HG03280 (cell line): ENCODE measurements at regions not wholly inside any gene's neighbourhood (a gene's known extent, or its start where the extent isn't known, plus 50 kb on each side); places are given as distances from the start of the nearest gene placed in this dataset.
"Not testable (repeated sequence)": the region's sequence is repeated elsewhere in the genome, so short reads cannot be mapped to it uniquely, and the experiment has no call there.

Source experiments
- ATAC-seq: cut with Tn5 transposase; IDR thresholded peaks from one replicate; pipeline ENCODE4 v1.9.1; 2021; ENCODE audit warnings: mild to moderate bottlenecking, moderate library complexity; ENCODE audit not compliant: unreplicated experiment

DNA sequence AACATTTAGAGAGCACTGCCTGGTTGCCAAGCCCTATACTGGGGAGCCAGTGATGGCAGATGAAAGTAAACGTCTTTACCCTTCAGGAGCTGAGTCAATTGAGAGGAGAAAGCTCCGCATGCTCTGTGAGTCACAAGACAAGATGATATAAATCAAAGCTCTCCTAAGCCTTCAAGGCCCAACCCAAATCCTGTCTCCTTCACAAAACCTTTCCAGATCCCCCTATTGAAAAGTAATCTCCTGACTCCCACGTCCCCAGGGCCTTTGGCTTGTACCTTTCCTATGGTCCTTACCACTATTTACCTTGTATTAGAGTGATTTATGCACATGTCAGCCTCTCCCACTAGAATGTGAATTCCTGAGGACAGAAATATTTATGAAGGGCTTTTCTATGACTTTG, 230.1 kb upstream of the TENM4 start:
- no peak for ATAC-seq

DNA sequence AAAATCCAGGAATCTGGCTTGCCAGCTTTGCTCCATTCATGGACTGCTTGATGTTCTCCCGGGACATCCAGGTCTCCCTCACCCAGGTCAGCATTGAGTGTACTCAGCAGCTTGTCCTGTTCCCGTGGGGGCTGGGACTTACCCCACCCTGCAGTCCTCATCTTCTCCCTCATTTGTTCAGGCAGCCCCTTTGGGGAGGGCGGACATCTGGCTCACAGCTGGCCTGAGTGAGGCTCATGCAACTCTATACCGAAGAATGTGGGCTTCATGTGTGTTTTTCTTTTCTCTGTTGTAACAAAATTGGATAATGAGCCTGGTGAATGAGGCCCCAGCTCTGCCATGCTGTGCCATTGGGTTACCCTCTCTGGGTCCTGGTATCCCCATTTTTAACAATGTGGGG, 227.7 kb upstream of the TENM4 start:
- ATAC-seq = no peak

DNA sequence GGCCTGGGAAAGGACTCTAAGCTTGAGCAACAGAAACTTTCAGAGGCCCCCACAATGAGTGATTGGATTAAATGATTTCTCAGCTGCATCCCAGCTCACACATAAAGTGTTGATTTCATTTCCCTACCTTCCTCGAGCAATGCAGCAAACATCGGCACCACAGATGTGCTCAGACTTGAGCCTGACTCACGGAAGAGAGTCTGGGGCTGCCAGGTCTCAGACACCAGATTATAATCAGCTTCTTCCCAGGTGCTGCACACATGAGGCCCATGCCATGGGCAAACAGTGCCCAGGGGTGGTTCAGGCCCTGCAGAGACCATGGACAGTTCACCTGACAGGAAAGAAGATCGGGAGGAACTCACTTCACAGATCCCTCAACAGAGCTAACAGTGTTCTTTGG, 226.6 kb upstream of the TENM4 start:
- ATAC-seq = no peak

DNA sequence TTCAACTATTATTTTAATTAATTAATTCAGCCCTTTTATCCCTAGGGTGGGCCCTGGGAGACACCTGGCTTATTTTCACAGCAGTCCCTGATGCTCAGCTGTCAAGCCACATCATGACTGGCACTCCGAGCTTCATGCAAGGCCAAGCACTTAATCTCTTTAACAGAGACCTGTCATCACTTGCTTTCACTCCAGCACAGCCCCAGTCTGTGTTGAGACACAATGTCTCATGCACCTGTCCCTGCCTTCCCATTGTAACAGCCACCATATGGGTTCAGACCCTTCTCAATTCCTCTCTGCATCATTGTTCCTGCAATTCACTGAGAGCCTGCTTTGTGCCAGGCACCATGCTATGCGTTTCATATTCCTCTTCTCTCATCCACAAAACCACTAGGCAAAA, 222.2 kb upstream of the TENM4 start:
- ATAC-seq = no peak

DNA sequence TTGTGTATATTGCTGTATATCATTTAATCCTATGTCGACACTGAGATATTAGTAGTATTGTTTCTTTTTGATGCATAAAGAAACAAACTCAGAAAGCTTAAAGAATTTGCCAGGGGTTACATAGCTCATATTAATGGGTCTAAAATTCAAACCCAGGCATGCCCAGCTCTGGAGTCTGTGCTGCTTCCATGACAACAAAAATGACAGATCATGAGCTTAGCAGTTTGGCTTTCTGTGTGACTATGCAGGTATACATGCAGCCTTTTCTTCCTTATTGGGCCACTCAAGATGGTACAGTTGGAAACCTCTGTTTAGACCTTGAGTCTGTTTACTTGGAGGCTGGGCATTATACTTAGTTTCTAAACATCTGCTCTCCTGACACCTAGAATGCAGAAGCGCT, 220.5 kb upstream of the TENM4 start:
- ATAC-seq = no peak

DNA sequence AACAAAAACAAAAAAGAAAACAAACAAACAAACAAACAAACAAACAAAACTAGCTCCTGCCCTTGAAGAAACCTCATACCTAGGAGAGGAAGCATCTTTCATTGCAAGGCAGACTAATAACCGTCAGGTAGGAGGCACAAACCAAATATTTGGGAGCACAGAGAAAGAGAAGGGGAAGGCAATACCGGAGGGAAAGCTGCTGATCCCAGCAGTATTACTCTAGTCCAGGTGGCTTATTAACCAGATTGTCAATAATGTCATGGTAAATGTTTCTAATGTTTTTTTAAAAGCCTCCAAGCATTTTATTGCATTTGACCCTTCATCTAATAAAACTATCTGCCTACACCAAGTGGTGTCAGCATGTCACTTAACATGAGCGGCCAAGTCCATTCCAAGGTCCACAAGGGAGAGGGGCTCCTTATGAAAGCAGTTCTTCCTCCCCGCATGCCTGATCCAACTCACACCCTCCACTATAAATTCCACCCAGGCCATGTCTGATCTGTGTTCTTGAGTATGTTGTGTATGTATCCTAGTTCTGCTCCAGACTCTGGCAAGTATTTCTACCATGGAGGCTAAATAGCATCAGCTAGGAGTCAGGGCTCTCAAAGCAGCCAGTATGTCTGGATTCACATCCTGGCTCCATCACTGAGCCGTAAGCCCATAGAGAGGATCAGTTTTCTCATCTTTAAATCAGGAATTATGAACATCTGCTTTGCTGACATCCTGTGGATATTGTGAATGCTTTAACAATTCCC, 208.1 kb upstream of the TENM4 start:
- no peak for ATAC-seq

DNA sequence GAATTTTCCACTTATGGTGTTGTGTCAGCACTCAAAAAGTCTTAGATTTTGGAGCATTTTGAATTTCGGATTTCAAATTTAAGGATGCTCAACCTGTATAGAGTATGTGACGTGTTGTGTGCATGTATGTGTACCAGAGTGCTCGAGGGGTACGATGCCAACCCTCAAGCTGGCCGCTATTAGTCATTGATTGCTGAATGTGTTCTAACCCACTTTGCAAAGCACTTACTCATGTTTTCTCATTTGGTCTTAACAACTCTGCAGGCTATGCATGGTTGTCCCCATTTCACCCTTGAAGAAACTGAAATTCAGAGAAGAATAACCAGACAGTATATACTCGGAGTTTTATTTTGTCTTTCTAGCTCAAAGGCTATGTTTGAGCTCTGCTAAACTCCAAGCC, 196.4 kb upstream of the TENM4 start:
- ATAC-seq = no peak

DNA sequence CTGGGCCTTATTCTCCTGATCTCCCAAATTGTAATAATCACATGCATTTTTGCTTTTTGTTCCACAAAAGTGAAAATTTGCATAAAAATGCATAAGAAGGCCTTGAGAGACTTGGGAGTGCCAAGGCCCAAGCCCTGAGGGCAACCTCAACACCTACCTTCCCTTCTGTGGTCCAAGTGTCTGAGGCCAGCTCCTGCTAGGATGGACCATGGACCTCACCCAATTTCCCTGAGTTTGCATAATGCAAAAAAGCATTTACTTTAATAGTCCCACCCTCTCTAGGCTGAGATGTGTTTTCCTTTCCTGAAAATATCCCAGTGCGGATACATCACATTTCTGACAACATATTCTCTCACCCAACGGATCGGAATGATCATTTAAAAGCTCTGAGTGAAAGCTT, 194.1 kb upstream of the TENM4 start:
- no peak for ATAC-seq

DNA sequence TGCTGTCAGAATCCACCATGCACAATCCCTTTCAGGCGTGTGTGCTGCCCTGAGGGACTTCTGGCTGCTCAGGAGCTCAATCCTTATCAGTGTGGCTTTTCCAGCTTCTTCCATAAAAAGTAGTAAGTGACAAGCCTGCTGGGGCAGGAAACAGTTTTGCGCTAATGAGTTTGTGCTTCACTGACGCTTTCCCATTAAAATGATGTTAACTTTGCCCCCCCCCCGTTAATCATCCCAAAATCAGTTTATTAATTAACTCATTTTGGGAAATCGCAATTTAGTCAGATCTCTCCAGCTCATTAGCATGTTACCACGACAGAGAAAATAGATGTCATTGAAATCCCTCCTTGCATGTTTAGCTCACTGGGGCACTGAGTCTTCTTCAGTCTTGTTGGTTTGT, 186.5 kb upstream of the TENM4 start:
- ATAC-seq = no peak

DNA sequence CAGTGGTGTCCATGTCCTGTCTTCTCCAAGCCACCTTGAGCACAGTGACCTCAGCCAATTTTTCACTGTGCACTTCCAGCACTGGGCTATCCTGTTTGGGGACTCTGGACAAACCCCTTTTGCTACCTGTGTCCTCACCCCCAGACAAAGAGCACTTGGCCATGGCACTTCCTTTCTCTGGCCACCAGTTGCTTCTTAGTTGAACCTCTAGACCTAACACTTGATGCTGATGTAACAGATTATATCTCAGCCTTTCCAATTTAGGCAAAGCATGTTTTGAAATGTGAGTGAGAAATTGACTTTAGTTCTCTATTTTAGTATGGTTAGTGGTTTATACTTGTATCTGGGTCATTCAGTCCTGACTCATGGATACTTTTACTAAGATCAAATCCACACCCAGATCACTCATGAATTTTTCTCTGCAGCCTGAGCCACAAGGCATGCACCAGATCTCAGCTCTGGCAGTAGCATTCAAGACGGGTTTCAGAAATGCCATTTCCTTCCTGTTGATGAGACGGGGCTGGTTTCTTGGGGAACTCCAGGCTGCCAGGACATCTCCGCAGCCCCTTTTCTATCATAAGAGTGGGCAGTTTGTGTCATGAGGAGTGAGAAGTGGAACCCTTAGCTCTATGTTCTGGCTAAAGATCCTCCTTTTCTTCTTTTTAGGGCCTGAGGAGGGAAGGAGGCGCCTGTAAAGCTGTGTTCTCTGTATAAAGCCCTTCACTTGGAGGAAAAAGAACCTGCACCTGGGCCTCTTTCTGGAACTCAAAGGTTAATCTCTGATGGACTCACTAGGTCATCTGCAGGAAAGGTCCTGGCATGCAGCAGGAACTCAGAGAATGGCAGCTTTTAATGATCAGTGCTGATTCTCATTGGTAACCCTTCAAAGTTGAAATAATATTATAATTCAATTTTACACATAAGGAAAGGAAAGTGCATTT, 185.6 kb upstream of the TENM4 start:
- ATAC-seq = no peak

DNA sequence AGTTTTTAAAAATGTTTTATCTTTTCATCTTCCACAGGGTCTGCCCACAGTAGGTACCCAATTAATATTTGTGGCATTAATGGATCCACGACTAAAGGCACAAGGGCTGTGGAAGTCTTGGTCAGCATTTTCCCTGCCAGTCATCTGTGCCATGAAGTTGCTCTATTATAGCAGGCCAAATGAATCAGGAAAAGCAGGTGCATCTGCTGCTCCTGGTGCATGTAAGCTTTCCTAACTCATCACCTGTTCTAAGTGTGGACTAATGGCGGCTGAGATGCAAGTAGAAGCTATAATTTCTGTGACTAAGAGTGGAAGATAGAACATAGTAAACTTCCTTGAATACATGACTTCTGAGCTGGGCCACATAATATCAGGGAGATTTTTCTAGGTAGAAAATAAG, 182.5 kb upstream of the TENM4 start:
- no peak for ATAC-seq

DNA sequence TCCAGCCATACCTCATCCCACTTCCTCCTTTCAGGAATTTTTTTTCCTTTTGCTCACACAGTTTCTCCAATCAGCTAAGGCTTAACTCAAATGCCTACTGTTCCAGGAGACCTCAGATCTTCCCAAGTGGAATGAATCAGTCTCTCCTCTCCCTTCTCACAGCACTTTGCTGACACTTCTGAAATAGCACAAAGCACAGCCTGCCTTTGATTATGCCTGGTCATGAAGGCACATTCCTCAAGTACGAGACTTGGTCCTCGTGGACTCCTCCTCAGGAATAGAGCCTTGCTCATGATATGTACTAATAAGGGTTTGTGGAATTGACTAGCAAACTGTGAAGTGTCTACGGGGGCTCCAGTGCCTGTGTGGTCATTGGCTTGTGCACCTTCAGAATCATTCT, 176.7 kb upstream of the TENM4 start:
- no peak for ATAC-seq

DNA sequence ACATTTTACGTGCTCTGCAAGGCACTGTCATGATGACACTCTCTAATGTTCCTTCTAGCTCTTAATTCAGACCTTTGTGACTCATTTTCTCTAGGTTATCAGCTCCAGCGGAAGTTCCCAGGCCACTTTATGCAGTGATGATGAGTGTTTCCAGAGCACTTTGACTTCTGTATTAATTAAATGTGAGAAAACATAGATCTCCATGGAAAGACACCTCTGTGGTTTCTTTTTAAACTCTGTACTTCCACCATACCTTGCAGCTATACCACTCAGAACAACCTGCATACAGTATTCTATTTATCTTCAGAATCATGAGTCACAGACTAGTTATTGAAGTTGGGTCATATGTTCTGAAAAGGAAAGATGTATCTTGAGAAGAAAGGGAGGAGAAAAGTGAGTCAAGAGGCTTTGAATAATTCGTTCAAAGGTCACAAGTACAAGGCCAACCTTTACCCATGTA, 175.6 kb upstream of the TENM4 start:
- ATAC-seq = no peak

DNA sequence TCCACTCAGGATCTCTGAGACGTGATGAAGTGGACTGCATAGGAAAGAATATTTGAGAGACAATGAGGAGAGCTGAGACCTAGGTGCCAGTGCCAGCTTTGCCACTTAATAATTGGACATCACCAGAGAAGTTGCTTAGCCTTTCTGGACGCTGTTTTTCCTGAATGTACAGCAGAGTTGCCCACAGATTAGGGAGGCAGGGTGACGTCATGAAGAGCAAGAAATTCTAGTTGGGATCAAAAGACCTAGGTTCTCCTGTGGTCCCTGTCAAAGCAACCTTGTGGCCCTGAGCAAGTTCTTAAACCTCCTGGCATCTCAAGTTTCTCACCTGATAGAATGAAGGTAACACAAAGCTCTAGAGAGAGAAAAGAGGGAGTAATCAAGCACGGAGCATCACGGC, 174.6 kb upstream of the TENM4 start:
- ATAC-seq = no peak

DNA sequence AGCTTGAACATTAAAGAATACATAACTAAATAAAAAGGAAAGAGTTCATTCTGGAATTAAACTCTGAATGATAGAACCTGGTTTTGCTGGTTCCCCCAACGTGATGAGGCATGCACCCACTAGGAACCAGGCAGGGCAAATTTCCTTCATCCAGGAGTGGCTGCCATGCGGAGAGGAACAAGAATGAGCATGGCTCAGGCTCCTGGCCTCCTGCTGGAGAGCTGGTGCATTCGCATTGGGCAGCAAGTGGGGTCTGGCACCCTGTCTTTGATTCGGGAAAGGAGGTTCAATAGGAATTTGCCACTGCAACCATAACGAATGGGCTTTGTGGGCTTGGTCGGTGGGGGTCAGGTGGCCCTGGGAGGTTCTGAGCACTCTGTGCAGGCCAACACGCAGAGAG, 169.8 kb upstream of the TENM4 start:
- no peak for ATAC-seq

DNA sequence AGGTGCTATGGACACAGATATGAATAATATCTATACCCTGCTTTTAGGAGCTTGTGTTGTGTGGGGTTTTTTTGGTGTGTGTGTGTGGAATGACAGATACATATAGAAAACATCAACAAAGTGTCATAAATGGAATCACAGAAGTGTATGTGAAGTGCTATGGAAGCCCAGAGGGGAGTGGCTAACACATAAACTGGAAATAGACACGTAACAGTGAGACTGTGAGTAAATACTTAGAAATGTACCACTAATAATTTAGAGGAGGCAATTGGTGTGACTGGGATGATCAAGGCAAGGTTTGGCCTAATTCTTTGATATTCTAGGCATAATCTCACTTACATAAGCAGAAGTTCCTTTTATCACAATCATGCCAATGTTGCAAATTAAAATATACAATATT, 169.3 kb upstream of the TENM4 start:
- ATAC-seq = no peak

DNA sequence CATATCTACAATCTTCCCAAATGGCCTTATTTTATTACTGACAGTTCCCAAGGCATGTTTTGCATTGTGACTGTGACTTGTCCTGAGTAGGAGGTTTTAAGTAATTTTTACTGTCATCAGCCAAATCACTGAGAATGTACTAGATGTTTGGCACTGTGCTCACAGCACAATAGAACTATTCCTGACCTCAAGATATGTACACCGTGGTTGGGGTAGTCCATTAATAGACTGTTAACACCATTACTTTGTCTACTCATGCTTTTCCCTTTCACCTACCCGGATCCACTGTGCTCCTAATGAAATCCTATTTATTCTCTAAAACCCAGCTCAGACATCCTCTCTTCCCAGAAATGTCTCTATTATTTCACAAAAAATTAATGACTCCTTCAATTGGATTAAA, 168.7 kb upstream of the TENM4 start:
- ATAC-seq = no peak

DNA sequence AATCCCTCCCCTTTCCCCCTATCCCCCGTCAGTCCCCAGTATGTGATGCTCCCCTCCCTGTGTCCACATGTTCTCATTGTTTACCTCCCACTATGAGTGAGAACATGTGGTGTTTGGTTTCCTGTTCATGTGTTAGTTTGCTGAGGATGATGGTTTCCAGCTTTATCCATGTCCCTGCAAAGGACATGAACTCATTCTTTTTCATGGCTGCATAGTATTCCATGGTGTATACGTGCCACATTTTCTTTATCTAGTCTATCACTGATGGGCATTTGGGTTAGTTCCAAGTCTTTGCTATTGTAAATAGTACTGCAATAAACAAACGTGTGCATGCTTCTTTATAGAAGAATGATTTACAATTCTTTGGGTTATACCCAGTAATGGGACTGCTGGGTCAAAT, 165.6 kb upstream of the TENM4 start:
- ATAC-seq = not testable (repeated sequence)

DNA sequence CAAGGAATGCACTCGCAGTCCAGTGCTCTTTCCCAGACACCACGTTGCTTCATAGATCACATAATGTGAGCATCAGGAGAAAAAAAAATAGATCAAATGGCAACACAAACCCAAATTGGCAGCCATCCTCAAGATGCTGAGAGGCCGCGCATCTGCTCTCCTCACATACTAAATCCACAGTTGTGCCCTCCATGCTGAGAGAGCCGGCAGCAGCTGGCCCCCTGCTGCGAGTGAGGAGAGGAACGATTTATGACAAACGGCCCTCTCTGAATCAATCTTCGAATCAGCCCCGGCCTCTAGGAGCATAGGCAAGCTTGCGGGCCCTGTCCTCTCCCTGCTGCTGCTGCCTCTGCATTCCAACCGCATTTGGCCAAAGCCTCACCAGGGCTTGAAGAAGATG, 159.9 kb upstream of the TENM4 start:
- no peak for ATAC-seq

DNA sequence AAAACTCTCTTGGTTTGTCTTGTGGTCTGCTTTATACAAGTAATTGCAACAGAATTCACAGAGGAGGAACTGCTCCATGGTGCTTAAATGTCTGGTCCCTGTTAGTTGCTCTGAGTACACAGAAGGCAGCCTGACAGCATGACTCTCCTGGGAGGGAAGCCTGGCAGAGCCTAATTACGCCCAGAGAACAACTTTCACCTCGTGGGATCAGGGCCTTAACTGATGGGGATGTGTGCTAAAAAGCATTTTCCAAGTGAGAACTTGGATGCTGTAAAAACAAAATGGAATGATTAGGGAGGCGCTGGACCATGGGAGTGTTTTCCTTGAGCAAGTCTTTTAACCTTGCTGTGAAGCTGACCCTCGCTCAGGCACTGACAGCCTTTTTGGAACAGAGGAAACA, 154.0 kb upstream of the TENM4 start:
- no peak for ATAC-seq

DNA sequence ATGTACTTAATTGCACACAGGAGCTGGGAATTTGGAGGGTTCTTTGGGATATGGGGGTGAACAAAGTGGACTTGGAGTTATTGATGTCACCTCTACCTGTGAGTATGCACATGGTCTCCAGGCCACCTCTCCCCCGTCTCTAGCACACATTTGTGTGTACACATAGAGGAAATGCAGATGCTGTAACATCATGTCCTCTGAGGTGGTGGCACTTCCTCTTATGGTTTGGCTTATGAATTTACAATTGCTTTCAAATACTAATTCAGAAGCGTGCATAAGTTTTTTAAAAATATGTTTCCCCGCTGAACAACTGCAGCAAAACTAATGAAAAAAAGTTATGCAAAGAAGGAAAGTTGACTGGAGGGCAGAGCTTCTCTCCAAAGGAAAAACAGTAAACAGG, 152.0 kb upstream of the TENM4 start:
- no peak for ATAC-seq

DNA sequence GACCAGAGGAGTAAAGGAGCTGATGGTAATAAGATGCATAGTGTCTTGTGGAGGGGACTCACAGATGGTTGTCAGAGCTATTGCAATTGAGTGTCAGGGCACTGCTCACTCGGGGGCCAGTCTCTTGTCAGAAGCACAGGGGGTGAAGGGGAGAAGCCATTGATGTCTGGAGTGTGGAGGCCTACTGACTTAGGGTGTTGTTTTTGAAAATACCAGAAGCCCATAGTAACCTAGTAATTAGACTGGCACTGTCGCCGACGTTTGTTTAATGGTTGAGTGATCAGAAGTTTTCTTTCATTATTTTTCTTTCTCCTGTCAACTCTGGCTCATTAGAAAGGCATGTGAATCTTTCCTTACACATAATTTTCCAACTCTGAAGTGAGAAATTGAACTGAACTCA, 151.6 kb upstream of the TENM4 start:
- no peak for ATAC-seq
